Embryonic facial prominence (tissue), 1 donor: ENCODE measurements at regions not wholly inside any gene's neighbourhood (a gene's known extent, or its start where the extent isn't known, plus 50 kb on each side); places are given as distances from the start of the nearest gene placed in this dataset.
"Not testable (repeated sequence)": the region's sequence is repeated elsewhere in the genome, so short reads cannot be mapped to it uniquely, and the experiment has no call there.

Source experiments
- DNase-seq: peaks from one replicate; pipeline ENCODE4 v3.0.0-alpha.2; 2016; ENCODE audit errors: extremely low spot score

DNA sequence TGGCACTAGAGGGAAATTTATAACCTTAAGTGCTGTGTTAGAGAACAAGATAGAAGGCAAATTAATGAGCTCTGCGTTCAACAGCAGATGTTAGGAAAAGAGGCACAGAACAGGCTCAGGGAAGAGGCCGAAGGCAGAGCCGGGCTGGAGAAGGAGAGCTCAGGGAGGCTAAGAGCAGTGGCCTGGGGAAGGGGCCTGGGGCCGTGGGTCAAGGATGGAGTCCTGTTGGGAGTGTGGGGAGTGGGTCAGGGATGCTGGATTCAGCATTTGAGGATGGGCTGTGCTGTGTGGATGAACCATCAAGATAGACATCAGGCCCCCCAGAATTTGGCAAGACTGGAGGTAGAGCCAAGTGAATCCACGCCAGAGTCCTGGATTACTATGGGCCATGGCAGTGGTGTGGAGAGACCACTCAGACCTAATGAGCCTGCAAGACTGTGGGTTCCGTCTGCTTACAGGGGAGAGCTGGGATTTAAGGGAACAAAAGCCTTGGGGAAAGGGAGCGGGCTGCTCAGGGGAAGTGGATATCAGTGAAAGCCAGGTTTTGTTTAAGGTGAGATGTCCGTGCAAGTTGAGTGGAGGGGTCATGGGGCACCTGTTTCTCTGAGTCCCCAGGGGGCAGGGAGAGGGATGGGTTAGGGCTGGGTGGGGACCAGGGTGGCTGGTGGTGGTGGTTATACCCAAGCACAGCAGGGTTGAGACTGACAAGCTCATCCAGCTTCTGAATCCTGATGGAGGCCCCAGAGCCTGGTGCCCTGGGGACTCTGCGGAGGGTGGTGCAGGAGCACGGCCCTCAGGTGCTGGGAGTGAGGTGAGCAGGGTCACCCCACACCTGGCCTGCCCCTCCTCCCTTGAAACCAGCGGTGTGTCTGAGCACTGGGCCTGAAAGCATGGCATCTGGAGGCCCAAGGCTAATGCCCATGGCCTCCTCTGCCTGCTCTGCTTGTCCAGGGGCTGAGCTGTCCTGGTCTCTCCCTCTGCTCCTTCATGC, 101.7 kb downstream of the BMS1 start:
- DNase-seq = no peak

DNA sequence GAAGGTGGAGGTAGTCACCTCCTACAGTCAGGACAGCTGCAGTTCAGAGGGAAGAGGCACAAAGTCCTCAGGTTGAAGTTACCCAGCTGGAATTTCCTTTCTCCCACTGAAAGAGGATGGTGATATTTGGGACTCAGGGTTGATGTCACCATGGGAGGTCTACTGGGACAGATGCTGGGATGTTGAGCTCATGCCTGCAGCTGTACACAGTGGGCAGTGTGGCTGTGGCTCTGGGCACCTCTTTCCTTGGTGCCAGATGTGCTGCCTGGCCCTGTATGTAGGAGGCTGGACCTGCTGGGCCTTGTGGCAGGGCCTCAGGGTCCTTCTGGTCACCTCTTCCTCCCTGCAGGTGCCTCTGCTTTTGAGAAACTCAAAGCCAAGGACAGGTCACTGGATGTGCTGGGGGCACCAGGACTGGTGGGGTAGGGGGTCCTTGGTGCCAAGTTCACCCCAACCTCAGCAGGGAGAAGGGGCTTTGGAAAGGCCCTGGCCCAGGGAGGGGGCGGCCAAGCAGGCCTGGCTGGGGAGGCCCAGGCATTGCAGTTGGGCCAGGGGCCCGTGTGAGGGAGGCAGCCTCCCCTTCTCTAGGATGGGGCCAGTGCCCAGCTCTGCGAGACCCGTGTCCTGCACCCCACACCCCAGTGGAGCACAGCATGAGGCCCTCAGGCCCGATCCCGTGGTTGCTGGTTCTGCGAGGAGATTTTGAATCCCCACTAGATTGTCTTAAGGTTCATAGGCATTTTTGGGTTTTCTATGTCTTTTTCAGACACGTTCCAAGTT, 103.1 kb downstream of the BMS1 start:
- no peak for DNase-seq

DNA sequence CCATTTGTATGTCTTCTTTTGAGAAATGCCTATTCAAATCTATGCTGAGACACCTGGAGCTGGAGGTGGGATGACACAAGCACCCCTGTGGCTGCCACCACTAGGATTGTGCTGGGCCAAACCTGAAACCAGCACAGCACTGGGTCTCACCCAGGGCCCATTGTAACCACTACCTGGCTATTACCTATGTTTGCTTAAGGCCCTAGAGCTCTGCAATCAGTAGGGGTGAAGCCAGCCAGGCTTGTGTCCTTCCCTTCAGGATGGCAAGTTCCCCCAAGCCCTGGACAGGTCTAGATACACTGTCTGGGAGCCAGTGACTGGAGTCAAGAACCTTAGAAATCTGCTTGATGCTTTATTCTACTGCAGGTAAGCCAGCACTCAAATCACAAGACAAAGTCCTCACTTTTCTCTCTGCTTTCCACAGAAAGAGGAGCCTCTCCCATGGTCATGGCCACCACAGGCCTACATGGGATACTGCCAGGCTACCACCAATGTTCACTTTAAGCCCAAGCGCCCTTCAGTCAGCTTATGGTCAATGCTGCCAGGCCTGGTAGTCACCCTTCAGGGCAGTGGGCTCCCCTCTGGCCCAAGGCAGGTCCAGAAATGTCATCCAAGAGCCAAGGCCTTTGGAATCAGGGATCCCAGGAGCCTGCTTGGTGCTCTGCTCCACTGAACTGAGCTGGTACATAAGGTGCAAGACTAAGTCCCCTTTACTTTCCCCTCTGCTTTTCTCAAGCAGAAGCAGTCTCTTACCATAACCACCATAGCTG, 105.3 kb downstream of the BMS1 start:
- DNase-seq = no peak

DNA sequence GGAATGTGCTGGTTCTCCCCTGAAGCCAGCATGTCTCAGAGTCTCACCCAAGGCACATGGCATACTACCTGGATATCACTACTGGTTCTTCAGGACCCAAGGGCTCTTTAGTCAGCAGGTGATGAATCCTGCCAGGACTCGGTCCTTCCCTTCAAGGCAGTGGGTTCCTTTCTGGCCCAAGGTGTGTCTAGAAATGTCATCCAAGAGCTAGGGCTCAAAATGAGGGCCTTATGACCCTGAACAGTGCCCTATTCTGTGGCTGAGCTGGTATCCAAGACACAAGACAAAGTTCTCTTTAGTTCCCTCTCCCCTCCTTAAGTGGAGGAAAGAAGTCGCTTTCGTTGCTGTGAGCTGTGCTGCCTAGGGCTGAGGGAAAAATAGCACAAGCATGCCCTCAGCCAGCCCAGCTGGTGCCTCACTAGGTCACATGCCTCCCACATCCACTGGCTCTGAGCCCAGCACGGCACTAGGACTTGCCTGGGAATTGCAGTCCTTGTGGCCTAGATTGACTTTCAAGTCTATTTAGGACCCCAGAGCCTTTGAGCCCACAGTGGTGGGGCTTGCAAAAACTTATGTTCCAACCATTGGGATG, 106.0 kb downstream of the BMS1 start:
- no peak for DNase-seq

DNA sequence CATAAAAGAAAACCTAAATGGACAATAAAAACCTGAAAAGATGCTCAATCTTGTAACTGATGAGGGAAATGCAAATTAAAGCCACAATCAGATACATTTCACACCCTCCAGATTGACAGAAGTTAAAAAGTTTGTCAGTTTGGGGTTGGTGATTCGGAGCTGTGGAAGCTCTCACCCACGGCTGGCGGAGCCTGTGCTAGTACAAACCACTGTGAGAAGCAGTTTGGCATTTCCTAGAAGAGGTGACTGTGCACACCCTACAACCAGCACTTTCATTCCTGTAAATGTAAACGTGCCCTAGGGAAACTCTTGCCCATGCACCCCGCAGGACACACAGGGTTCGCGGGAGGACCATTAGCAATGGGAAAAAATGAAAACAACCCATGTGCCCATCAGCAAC, 114.1 kb downstream of the BMS1 start:
- DNase-seq = no peak

DNA sequence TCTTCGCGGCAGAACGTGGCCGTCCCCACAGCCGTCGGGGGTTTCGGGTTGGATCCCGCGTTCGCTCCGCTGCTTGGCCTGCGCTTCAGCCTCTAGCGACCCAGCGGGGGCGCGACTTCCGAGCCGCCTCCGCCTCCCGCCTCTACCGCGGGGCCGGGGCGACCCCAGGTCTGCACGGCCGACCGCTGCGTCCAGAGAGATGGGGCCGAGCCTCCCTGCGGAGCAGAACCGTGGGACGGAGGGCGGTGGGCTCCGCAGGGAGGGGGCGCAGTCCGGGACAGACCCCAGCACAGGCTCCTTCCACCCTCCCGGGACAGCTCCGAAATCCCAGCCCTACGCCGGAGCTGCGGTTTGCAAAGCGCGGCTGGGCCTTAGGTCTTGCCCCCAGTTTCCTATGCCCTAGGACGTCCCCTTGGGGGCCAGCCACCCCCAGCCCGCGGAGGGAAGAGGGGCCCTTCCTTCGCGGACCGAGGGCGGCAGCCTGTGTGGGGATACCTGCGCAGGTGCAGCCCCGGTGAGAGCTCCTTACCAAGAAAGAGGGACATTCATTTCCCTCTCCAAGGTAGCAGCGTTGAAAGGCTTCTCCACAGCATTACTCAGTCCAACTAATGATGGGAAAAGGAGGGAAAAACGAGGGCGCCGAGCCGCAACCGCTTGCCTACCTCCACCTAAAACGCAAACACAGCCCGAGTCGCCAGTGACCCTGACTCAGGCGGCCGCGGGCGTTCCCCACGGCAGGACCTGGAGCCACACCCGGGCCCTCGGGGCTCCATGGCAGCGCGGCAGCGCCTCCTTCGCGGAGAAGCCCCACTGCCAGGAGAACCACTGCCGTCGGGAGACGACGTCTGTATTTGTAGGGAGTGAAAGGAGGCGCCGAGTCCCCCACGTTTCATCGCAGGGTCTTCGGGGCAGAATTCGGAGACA, 115.7 kb downstream of the BMS1 start:
- peak; percentile 9 for DNase-seq

DNA sequence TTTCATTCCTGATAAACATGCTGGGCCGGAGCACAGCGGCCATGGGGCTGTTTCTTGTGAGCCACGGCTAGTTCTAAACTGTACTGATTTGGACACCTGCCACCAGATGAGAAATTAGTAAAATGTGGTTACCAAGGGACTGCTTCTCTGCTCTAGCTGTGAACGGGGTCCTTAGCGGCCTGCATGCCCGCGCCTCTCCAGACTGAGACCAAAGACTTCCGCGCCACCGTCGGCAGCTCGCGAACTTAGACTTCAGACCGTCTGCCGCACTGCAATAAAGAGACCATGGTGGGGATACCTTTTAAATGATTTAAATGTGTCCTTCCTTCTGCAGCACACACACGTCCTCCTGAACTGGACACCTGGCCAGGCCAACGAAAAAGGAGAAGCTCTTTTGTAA, 116.4 kb downstream of the BMS1 start:
- DNase-seq = no peak

DNA sequence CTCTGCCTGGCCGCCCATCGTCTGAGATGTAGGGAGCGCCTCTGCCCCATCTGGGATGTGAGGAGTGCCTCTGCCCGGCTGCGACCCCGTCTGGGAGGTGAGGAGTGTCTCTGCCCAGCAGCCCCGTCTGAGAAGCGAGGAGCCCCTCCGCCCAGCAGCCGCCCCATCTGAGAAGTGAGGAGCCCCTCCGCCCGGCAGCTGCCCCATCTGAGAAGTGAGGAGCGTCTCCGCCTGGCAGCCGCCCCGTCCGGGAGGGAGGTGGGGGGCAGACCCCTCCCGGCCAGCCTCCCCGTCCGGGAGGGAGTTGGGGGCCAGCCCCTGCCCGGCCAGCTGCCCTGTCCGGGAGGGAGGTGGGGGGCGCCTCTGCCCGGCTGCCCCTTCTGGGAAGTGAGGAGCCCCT, 117.8 kb downstream of the BMS1 start:
- DNase-seq = not testable (repeated sequence)

DNA sequence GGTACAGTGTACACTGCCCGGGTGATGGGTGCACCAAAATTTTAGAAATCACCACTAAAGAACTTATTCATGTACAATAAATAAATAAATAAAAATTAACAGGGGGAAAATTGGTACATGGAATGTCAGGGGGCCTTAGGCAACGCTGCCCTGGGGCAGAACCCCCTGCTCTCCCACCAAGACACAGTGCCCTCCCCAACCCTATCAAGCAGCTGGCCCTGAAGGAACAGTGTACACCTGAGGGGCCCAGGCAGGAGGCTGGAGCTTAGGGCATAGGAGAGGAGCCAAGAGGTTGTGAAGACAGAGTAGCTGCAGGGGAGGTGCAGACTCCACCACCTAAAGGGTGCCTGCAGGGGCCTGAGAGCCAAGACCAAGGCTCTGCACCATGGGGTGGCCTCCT, 128.8 kb downstream of the BMS1 start:
- DNase-seq = no peak

DNA sequence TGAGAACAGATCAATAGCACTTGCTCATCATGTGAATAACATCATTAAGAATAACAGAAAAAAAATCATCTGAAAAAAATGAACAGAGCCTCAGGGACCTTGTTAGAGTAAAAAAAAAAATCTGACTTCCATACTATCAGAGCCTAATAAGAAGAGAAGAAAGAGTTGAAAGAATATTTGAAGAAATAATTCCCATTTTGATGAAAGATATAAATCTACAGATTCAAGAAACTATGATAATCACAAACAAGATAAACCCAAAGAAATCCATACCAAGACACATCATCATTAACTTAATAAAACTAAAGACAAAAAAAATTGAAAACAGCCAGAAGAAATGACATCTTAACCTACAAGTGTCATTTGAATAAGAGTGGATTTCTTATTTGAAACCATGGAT, 134.4 kb downstream of the BMS1 start:
- DNase-seq = no peak

DNA sequence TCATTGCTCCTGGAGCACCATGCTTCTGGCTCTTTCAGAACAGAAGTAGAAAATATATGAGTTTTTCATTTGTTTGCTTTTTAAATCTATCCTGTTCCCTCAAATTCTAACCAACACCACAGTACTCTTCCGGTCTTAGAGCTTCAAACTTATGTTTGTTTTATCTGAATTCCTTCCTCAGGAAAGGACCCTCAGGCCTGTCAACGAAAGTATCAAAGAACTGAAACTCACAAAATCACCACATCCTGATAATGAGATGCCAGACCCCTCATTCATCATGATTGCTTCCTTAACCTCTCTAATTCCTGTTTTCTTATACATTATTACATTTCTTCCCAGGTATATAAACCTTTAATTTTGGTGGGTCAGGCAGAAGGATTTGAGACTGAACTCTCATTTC, 135.2 kb downstream of the BMS1 start:
- DNase-seq = no peak

DNA sequence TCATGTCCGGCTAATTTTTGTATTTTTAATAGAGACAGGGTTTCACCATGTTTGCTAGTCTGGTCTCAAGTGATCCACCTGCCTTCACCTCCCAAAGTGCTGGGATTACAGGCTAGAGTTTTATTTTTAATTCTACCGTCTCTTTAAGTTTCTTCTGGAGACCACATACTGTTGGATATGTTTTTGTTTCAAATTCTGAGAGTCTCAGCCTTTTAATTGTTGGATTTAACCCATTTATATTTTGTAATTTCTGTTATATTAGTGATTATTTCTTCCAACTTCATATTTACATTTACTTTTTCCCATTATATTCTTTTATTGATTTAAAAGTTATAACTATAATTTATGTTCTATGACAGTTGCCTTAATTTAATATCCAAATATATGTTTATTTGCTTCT, 139.4 kb downstream of the BMS1 start:
- DNase-seq = no peak

DNA sequence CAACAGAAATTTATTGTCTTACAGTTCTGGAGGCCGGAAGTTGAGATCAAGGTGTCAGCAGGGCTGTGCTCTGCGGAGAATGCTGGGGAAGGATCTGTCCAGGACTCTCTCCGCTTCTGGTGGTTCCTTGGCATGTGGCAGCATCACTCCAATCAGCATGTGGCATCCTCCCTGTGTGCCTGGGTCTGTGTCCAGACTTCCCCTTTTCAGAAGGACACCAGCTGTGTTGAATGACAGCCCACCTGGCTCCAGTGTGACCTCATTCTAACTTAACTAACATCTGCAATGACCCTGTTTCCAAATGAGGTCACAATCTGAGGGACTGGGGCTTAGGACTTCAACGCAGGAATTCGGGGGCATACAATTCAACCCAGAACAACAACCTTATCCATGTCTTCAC, 141.9 kb downstream of the BMS1 start:
- DNase-seq = no peak

DNA sequence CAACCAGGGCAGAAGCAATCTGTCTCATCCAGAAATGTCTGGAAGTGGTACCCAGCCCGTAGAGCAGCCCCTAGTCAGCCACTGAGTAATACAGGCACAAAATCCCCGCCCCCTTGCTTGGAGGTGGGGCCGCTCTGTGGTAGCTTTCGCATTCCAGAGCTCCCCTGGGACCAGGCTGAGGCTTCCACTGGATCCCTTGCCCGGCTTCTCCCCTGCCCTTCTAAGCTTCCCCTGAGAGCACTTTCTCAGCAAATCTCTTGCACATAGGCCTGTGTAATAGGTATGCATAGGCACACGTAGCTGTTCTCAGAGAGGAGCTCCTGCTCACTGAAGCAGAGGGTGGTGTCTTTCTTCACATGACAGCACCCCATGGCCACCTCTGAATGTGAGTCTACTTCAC, 144.2 kb downstream of the BMS1 start:
- no peak for DNase-seq

DNA sequence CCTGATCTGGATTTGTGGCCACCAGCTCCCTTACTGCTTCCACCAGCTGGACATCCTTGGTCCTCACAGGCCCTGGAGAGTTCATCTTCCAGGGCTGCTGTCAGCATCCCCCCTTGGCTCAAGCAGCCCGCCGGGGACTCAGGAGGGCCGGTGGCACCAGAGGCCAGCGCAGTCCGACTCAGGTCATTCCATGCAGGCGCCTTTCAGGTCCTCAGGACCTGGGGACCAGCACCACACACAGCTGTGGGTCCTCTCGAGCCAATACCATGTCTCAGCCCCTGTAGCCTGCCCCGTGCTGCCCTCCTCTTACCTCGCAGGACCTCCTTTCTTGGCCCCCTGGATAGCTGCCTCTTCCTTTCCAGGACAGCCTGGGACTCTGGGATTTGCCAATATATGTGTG, 145.5 kb downstream of the BMS1 start:
- DNase-seq = no peak

DNA sequence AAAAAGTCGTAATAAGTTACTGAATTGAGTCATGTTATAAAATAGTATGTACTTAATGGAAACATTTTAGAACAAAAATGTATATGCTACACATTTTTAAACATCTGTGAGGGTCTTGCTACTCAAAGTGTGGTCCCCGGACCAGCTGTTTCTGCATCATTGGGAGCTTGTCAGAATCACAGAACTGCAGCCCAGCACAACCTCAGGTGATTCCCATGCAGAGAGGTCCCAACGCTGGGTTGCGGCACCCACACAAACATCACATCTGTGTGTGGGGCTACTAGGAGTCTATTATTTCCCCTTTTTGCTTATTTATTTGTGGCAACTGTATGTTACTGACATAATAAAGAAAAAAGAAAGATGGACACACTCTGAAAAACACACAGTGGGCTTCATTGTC, 146.6 kb downstream of the BMS1 start:
- no peak for DNase-seq

DNA sequence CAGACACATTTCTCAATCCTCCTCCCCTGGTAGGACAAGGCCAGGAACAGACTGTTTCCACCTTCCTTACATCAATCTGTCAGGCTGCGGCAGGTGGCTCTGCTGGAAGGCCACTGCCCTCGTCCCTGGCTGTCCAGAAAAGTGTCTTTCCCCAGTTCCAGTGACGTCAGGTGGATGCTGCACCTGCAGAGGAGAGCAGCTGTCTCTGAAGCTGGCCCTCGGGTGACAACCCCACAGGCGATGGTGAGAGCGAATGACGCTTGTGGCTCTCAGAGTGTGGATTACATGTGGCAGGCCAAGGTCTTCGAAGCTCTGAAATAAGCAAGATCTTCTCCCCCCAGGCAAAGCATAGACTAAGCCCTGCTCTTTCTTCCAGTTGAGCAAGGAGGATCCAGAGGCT, 146.9 kb upstream of the RET start:
- no peak for DNase-seq

DNA sequence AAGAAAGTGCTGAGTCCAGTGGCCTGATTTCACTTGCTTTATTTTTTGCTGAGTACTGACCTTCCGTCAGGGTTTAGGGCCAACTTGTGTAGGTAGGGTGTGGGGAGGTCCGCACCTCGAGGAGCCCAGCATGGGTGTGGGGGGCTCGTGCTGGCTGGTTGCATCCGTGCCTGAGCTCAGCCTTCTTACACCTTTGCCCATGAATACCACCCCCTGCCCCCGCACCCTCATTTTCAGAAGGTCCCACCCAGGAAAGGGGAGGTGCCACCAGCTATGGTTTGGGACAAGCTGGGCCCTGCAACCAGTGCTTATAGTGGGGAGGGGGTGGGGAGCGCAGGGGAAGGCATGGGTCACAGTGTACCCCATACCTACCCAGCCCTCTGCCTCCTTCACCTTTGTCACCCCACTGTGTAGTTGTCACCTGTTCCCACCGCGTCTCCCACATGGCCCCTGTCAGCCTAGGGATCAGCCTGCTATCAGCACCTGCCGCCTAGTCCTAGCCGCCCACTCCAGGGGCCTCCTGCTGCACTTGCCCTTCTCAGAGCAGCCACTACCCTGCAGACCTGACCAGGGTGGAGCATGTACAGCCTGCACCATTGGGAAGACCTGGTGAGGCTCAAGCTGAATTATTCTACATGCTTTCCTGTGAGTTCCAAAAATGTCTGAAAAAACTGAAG, 146.2 kb upstream of the RET start:
- DNase-seq = no peak

DNA sequence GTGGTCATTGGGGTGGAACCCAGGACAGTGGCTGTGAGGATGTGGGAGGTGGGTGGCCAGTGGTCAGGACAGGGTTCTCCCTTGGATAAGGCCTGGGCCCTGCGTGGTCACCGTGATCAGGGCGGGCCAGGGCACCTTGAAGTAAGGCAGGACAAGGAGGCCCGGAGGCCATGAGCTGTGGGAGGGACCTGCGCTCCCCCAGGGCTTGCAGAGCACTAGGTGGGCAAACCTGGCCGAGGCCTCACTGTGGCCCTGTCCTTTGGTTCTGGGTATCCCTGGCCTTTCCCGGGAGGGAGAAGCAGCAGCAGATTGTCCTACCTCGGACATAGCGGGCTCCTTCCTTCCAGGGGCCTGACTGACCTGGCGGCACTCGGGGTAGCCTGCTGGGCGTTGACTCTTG, 144.8 kb upstream of the RET start:
- DNase-seq = no peak
